ENCODE measurements at regions not wholly inside any gene's neighbourhood (a gene's known extent, or its start where the extent isn't known, plus 50 kb on each side); places are given as distances from the start of the nearest gene placed in this dataset.

GRCh38 chr4:173860094-173860493 is 330.1 kb upstream of the HAND2 start (continued):
- TF ChIP-seq CHD7 (IDR thresholded peaks at IDR 0.05; ENCODE audit: insufficient replicate concordance, low read length) (no peak), E2F6 (IDR thresholded peaks at IDR 0.05) (no peak)
